ENCODE measurements at regions not wholly inside any gene's neighbourhood (a gene's known extent, or its start where the extent isn't known, plus 50 kb on each side); places are given as distances from the start of the nearest gene placed in this dataset.
A peak's percentile ranks its signal among the peaks of the same experiment; 100 is the strongest.

DNA sequence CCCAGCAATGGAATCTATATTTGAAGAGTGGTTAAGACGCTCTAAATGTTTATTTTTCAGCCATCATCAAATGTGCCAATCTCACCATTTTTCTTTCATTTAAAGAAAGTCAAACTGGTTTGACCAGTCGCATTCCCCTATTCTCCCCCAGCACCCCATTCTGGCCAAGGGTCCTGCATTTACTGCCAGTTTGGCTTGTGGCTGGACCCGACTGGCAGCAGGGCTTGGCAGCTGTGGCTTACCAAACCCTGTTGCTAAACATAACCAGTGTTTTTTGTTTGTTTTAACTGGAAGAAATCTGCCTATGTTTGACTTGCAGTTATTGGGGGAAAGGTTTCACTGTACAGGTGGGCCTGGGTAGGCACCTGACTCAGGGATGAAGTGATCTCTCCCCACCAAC is 116.3 kb downstream of the CYP26A1 start:
- TF ChIP-seq, protein P1, sequence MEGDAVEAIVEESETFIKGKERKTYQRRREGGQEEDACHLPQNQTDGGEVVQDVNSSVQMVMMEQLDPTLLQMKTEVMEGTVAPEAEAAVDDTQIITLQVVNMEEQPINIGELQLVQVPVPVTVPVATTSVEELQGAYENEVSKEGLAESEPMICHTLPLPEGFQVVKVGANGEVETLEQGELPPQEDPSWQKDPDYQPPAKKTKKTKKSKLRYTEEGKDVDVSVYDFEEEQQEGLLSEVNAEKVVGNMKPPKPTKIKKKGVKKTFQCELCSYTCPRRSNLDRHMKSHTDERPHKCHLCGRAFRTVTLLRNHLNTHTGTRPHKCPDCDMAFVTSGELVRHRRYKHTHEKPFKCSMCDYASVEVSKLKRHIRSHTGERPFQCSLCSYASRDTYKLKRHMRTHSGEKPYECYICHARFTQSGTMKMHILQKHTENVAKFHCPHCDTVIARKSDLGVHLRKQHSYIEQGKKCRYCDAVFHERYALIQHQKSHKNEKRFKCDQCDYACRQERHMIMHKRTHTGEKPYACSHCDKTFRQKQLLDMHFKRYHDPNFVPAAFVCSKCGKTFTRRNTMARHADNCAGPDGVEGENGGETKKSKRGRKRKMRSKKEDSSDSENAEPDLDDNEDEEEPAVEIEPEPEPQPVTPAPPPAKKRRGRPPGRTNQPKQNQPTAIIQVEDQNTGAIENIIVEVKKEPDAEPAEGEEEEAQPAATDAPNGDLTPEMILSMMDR (IDR thresholded peaks at IDR 0.05; ENCODE audit: insufficient read depth, low read depth, low read length, missing control alignments): no peak
- no peak for DNase-seq (ENCODE audit: low read depth)
- H3K4me3 ChIP-seq (ENCODE audit: low read depth, low read length): no peak overlapping the region

DNA sequence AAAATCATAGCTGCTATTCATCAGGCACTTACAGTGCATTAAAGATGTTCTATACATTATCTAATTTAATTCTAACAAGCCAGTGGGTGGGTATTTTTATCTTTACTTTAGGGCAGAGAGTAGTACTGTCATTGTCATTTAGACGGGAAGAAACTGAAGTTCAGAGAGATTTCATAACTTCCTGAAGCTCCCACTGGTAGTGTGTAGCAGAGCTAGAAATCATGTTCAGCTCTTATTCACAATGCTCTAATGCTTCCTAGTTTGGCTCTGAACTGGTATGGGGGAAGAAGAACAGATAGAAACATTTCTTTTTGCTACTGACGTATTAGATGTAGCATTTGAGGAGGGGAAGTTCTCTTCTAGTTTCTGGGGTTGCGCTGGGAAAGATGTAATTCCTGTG is 116.7 kb downstream of the CYP26A1 start:
- no peak for DNase-seq (ENCODE audit: low read depth)
- H3K4me3 ChIP-seq (ENCODE audit: low read depth, low read length): no peak overlapping the region
- TF ChIP-seq, protein P1 (IDR thresholded peaks at IDR 0.05; ENCODE audit: insufficient read depth, low read depth, low read length, missing control alignments): no peak

DNA sequence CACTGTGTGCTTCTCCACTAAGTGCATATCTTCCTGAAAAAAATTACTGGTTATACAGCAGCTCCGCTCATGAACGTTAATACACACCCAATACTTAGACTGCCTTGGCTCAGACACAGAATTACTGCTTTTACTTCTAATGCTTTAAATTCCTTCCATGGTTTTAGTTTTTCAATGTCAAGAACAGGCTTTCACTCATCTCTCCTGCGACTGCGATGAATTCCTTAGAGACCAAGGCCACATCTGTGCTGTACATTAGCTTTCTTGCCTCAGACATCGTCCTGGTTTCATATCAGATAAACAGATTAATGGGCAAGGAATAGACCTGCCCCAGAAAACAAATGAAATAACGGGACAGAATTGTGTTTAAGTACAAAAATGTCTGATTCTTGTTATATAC is 120.2 kb downstream of the CYP26A1 start:
- TF ChIP-seq, protein P1 (IDR thresholded peaks at IDR 0.05; ENCODE audit: insufficient read depth, low read depth, low read length, missing control alignments): no peak
- no peak for DNase-seq (ENCODE audit: low read depth)
- no peak overlapping the region for H3K4me3 ChIP-seq (ENCODE audit: low read depth, low read length)

DNA sequence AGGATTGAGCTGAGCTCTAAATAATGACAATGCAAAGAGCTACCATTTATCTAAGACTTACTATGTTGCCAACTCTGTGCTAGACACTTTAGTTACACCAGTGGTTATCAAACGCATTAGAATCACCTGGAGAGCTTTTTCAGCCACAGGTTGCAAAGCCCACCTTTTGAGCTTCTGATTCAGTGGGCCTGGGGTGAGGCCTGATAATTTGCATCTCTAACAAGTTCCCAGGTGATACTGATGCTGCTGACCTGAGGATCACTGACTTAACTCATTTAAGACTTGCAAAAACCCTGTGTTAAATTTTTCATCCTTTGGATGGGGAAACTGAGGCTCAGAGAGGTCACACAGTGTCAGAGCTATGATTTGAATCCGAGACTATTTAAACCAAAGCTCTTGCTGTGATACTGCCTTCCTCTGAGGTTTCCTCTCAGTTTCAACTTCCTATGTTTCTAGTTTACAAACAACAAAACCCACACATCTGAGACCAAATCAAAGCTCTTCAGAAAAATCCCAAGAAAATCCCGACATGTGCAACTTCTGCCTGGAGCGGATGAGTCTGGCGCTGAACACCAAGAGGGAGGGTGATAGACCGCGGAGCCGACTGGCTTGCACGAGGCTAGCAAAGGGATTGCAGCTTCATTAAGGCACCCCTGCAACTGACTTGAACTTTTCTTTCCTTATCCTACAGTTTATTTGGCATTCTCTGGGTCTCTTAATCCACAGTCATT is 124.9 kb downstream of the CYP26A1 start:
- no peak overlapping the region for H3K4me3 ChIP-seq (ENCODE audit: low read depth, low read length)
- TF ChIP-seq, protein P1 (IDR thresholded peaks at IDR 0.05; ENCODE audit: insufficient read depth, low read depth, low read length, missing control alignments): no peak
- no peak for DNase-seq (ENCODE audit: low read depth)

DNA sequence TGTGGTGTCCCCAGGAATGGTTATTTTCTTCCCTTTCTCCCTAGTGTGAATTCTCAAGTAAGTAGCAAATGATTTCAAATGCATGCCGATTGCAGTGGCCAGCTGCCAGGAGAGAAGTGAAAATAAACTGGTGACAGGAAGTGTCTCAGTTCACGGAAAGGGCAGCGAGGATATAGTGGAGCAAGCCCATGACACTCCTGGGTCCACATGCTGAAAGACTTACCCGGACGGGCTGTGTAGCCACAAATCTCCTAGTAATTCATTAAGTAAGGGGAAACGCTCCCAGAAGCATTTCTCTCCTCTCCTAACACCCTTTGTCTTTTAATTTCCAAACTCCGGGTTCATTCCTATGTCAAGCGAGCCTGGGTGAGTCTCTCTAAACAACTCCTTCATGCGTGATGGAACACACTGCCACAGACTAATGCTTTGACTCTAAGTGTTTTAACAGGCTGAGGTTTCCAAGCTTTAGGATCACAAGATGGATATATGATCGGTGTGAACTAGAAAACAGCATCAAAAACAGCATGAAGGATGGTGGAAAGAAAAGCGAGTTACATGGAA is 125.6 kb downstream of the CYP26A1 start:
- H3K4me3 ChIP-seq (ENCODE audit: low read depth, low read length): no peak overlapping the region
- DNase-seq (ENCODE audit: low read depth): peak; percentile 26
- TF ChIP-seq, protein P1 (IDR thresholded peaks at IDR 0.05; ENCODE audit: insufficient read depth, low read depth, low read length, missing control alignments): no peak

DNA sequence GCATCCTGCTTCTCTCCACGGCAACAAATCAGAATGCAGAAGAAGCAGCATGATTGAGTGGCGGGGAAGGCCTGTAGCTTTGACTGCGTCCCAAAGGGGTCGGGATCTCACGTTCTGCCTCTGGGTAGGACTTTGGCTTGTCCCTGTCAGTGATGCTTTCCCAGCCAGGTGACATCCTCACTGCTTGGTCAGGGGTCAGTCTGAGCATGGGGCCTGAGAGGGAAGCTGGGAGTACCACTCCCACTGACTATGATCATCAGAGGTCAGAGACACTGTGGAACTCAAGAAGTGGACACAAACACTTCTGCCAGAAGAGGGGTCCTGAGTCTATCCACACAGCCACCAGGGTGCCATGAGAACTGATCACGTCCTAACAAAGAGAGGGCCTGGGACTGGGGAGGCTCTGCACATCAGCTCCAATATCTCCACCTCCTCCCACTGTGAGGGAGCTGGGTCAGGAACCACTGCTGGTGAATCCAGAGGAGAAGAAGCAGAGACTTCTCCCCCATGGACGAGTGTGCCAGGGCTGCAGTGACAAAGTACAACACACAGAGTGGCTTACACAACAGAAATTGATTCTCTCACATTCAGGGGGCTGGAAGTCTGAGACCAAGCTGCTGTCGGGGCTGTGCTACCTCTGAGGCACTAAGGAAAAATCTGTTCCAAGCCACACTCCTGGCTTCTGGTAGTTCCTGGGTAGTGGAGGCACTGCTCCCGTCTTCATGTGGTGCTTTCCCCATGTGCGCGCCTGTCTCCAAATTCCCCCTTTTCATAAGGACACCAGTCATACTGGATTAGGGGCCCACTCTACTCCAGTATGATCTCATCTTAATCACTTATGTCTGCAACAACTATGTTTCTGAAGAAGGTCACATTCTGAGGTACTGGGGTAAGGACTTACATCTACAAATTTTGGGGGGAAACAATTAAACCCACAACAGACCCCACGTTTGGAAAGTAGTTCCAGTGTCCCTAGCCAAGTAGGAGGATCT is 131.1 kb downstream of the CYP26A1 start:
- no peak for DNase-seq (ENCODE audit: low read depth)
- no peak overlapping the region for H3K4me3 ChIP-seq (ENCODE audit: low read depth, low read length)
- TF ChIP-seq, protein P1 (IDR thresholded peaks at IDR 0.05; ENCODE audit: insufficient read depth, low read depth, low read length, missing control alignments): no peak
